Ovary (tissue), 3 donors: ENCODE measurements at regions not wholly inside any gene's neighbourhood (a gene's known extent, or its start where the extent isn't known, plus 50 kb on each side); places are given as distances from the start of the nearest gene placed in this dataset.

ENCODE experiments used
- POLR2A ChIP-seq: fragments of 450-650 bp; IDR thresholded peaks from one replicate; pipeline ENCODE4 v1.6.1; 2017; ENCODE audit warnings: antibody characterized with exemption, mild to moderate bottlenecking, moderate library complexity
- TF ChIP-seq, protein P1 (sequence below), 3 donors: fragments of 450-650 bp in 2 of 3; fragments of 200-600 bp in 1 of 3; IDR thresholded peaks; one replicate each; pipeline versions ENCODE4 v1.5.1 to v1.8.0; 2016 to 2022; ENCODE audit warnings: antibody characterized with exemption in 3 of 3, mild to moderate bottlenecking in 1 of 3
- donor health status: DM: no; HTN: no; CAD: no.

- TF ChIP-seq, protein P1, sequence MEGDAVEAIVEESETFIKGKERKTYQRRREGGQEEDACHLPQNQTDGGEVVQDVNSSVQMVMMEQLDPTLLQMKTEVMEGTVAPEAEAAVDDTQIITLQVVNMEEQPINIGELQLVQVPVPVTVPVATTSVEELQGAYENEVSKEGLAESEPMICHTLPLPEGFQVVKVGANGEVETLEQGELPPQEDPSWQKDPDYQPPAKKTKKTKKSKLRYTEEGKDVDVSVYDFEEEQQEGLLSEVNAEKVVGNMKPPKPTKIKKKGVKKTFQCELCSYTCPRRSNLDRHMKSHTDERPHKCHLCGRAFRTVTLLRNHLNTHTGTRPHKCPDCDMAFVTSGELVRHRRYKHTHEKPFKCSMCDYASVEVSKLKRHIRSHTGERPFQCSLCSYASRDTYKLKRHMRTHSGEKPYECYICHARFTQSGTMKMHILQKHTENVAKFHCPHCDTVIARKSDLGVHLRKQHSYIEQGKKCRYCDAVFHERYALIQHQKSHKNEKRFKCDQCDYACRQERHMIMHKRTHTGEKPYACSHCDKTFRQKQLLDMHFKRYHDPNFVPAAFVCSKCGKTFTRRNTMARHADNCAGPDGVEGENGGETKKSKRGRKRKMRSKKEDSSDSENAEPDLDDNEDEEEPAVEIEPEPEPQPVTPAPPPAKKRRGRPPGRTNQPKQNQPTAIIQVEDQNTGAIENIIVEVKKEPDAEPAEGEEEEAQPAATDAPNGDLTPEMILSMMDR (IDR thresholded peaks at IDR 0.05), result no peak
- no peak for TF ChIP-seq POLR2A
Measured at GRCh38 chr18:50461251-50461650, 86.4 kb downstream of the SKA1 start.
